GM10248 (cell line): ENCODE measurements at regions not wholly inside any gene's neighbourhood (a gene's known extent, or its start where the extent isn't known, plus 50 kb on each side); places are given as distances from the start of the nearest gene placed in this dataset.

Source experiments
- CTCF ChIA-PET: fragments of 300-600 bp; sonication (Branson Sonifier 250); formaldehyde crosslinking; extraction: SDS; loops from one replicate; lab custom pipeline; 2021; ENCODE audit warnings: antibody characterized with exemption; lab: Yijun Ruan, JAX
- POLR2A ChIA-PET: fragments of 350-650 bp; sonication (Branson Sonifier 250); formaldehyde crosslinking; extraction: SDS; loops from one replicate; lab custom pipeline; 2020; ENCODE audit warnings: antibody characterized with exemption; lab: Yijun Ruan, JAX
- DNase-seq: peaks from one replicate; pipeline ENCODE4 v3.0.0; 2012; ENCODE audit errors: extremely low spot score
- TF ChIP-seq, protein P1 (sequence below): IDR thresholded peaks from 2 replicates; pipeline ENCODE4 v1.5.1; 2012; ENCODE audit warnings: mild to moderate bottlenecking, low read depth; ENCODE audit errors: extremely low read depth, missing control alignments, control extremely low read depth

- ChIA-PET CTCF (no interaction called here), POLR2A (no interaction called here)
- DNase-seq: no peak
- TF ChIP-seq, protein P1, sequence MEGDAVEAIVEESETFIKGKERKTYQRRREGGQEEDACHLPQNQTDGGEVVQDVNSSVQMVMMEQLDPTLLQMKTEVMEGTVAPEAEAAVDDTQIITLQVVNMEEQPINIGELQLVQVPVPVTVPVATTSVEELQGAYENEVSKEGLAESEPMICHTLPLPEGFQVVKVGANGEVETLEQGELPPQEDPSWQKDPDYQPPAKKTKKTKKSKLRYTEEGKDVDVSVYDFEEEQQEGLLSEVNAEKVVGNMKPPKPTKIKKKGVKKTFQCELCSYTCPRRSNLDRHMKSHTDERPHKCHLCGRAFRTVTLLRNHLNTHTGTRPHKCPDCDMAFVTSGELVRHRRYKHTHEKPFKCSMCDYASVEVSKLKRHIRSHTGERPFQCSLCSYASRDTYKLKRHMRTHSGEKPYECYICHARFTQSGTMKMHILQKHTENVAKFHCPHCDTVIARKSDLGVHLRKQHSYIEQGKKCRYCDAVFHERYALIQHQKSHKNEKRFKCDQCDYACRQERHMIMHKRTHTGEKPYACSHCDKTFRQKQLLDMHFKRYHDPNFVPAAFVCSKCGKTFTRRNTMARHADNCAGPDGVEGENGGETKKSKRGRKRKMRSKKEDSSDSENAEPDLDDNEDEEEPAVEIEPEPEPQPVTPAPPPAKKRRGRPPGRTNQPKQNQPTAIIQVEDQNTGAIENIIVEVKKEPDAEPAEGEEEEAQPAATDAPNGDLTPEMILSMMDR: no peak
These were observed 381.2 kb upstream of the MBL2 start for GRCh38 chr10:53153831-53154230.

GRCh38 chr10:53140506-53140905, 367.9 kb upstream of the MBL2 start:
- ChIA-PET CTCF (no interaction called here), POLR2A (no interaction called here)
- TF ChIP-seq, protein P1: no peak
- no peak for DNase-seq

GRCh38 chr10:53135897-53136253, 363.3 kb upstream of the MBL2 start:
- DNase-seq: no peak
- TF ChIP-seq, protein P1: no peak
- POLR2A ChIA-PET: no interaction called here
- CTCF ChIA-PET: no interaction called here

- TF ChIP-seq, protein P1: no peak
- POLR2A ChIA-PET: no interaction called here
- DNase-seq: no peak
- CTCF ChIA-PET: no interaction called here
These were observed 362.8 kb upstream of the MBL2 start for GRCh38 chr10:53135213-53135896.

GRCh38 chr10:53134050-53134449, 361.5 kb upstream of the MBL2 start:
- POLR2A ChIA-PET: no interaction called here
- CTCF ChIA-PET: no interaction called here
- TF ChIP-seq, protein P1: no peak
- no peak for DNase-seq

DNA sequence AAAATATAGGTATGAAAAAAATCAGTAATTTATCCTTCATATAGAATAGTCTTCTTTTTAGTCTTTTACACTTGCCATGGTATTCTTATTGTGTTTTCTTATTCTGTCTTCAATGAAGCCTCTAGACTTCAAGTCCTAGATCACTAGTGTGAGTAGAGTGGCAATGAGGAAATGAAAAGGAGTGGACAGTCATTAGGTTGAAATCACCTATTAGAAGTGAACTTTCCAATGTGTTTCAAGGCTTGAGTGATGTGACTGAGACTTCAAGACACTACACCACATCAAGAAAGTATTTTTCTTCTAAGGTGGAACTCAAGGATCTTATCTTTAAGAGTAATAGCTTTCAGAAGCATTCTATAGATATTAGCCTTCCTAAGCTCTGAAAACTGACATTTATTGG, 357.8 kb upstream of the MBL2 start:
- TF ChIP-seq, protein P1: no peak
- DNase-seq: no peak
- ChIA-PET POLR2A (no interaction called here), CTCF (interaction anchor here (1.0 kb wide), 1 partner anchor 31 kb away, joined by 3 read pairs; no protein-coding TSS in a partner anchor)
